ENCODE measurements at regions not wholly inside any gene's neighbourhood (a gene's known extent, or its start where the extent isn't known, plus 50 kb on each side); places are given as distances from the start of the nearest gene placed in this dataset.

GRCh38 chr18:56062931-56063330, 474.9 kb upstream of the TCF4 start:
- POLR2A ChIA-PET (ENCODE audit: unreplicated experiment), result no interaction called here

More at GRCh38 chr18:56062931-56063330, 474.9 kb upstream of the TCF4 start:
- no peak for ATAC-seq (ENCODE audit: low read depth)
- Histone ChIP-seq H4K91ac (ENCODE audit: insufficient read depth, low read depth, low read length) (no peak overlapping the region), H3K4ac (ENCODE audit: low read depth, low read length) (no peak overlapping the region), H2AK5ac (ENCODE audit: low read depth, low read length) (no peak overlapping the region), H2BK20ac (ENCODE audit: low read depth, low read length) (no peak overlapping the region), H4K8ac (ENCODE audit: low read depth in 2 of 2, low read length in 2 of 2) (no peak overlapping the region), H3K9me1 (ENCODE audit: insufficient read depth, low read length) (peaks cover under 1% of the 10 kb centered on the region; the same call in 1 of the 2 replicates), H3K4me2 (ENCODE audit: low read depth, low read length) (no peak overlapping the region), H3K79me1 (ENCODE audit: low read depth in 1 of 2, low read length in 2 of 2) (no peaks in the 10 kb centered on the region), H3K4me3 (ENCODE audit: insufficient read depth, low read depth, low read length) (no peak overlapping the region), H3K9me3 (ENCODE audit: control insufficient read depth, insufficient read depth, low read length) (no peaks in the 10 kb centered on the region), H3K27me3 (ENCODE audit: control insufficient read depth, insufficient read depth, low read length) (no peaks in the 10 kb centered on the region), H2BK15ac (ENCODE audit: low read depth, low read length) (no peak overlapping the region), H3K23ac (ENCODE audit: low read depth, low read length) (no peak overlapping the region), H3K56ac (ENCODE audit: extremely low read depth, insufficient read depth, low read length) (no peak overlapping the region), H2AFZ (replicated peaks; ENCODE audit: low read length, poor library complexity) (no peak overlapping the region), H3K9ac (ENCODE audit: low read depth, low read length) (no peak overlapping the region), H4K20me1 (ENCODE audit: insufficient read depth, low read length) (no peaks in the 10 kb centered on the region), H2AK9ac (replicated peaks; ENCODE audit: low read depth, low read length, poor library complexity) (no peak overlapping the region), H3K18ac (ENCODE audit: low read depth, low read length) (no peak overlapping the region), H2BK5ac (ENCODE audit: low read depth, low read length, poor library complexity, severe bottlenecking) (no peak overlapping the region), H3K14ac (replicated peaks; ENCODE audit: low read depth, low read length) (no peak overlapping the region), H2BK120ac (ENCODE audit: low read depth, low read length) (no peak overlapping the region), H3K4me1 (ENCODE audit: control insufficient read depth, insufficient read depth, low read length) (peaks cover 1% of the 10 kb centered on the region), H3K27ac (ENCODE audit: insufficient read depth, low read length) (no peak overlapping the region), H3K36me3 (ENCODE audit: control insufficient read depth, insufficient read depth, low read length) (no peaks in the 10 kb centered on the region), H4K5ac (ENCODE audit: low read depth, low read length) (no peak overlapping the region)
- no TSS peak for BruUV-seq (replicated peaks)
- TF ChIP-seq RCOR1 (IDR thresholded peaks at IDR 0.05; ENCODE audit: insufficient replicate concordance, low read length), result no peak
- TF ChIP-seq SMC3 (IDR thresholded peaks at IDR 0.05; ENCODE audit: low read depth, low read length), result no peak
- no peak for TF ChIP-seq MAZ (IDR thresholded peaks at IDR 0.05; ENCODE audit: borderline replicate concordance, low read depth, low read length)
- TF ChIP-seq BHLHE40 (IDR thresholded peaks at IDR 0.05; ENCODE audit: low read depth, low read length), result no peak
- TF ChIP-seq ELK1 (IDR thresholded peaks at IDR 0.05; ENCODE audit: borderline replicate concordance, low read depth, low read length), result no peak
- TF ChIP-seq NFE2L2 (IDR thresholded peaks at IDR 0.05; ENCODE audit: low read depth, low read length), result no peak
- no peak for TF ChIP-seq RFX5 (IDR thresholded peaks at IDR 0.05; ENCODE audit: low read depth, low read length)
- no peak for TF ChIP-seq RAD21 (IDR thresholded peaks at IDR 0.05; ENCODE audit: low read length)
- no peak for TF ChIP-seq USF2 (IDR thresholded peaks at IDR 0.05; ENCODE audit: low read depth, low read length)
- TF ChIP-seq CTCF (conservative IDR thresholded peaks at IDR 0.05; ENCODE audit: low read depth, low read length), result no peak
- TF ChIP-seq MAFK (IDR thresholded peaks at IDR 0.05; ENCODE audit: low read depth, low read length), result no peak
- CTCF ChIA-PET, result interaction anchor here (0.9 kb wide), 1 partner anchor 18 kb away, joined by 7 read pairs; no protein-coding TSS in a partner anchor
- WGBS, 2 experiments (ENCODE audit: extremely low coverage in 2 of 2, insufficient read length in 1 of 2), result no CpG with 5 or more reads among the region's 2 CpGs
- no peak for DNase-seq
- intact Hi-C loops (cut with micrococcal nuclease) (no loop called here), in situ Hi-C loops (cut with MboI; ENCODE audit: low sequenced_read_pairs) (no loop called here), dilution Hi-C loops (cut with HindIII; ENCODE audit: low sequenced_read_pairs, unreplicated experiment) (no loop called here)

All from IMR-90 (cell line).